Sciatic nerve (tissue), 2 donors: ENCODE measurements at regions not wholly inside any gene's neighbourhood (a gene's known extent, or its start where the extent isn't known, plus 50 kb on each side); places are given as distances from the start of the nearest gene placed in this dataset.

Source experiments
- ATAC-seq: fragments of 200-7000 bp; cut with Tn5 transposase; one replicate; pipeline ENCODE4 v1.9.1; 2020; ENCODE audit warnings: mild to moderate bottlenecking, moderate library complexity
- DNase-seq: peaks from one replicate; pipeline ENCODE4 v3.0.0-alpha.2; 2020; ENCODE audit warnings: low spot score
- intact Hi-C: fragments of 100-400 bp; cut with DNase I; formaldehyde crosslinking; loops from one replicate; pipeline ENCODE4 v1.14.2; 2022
- donor health status: DM: no; HTN: no; CAD: no.
- donor health status: DM: no; HTN: no; CAD: no.

GRCh38 chr3:144127014-144127413 lies 155.4 kb downstream of the DIPK2A start:
- ATAC-seq (no peak), DNase-seq (no peak)
- intact Hi-C loops, result no loop called here

- ATAC-seq, result no peak
- intact Hi-C loops, result no loop called here
- DNase-seq, result no peak
Measured at GRCh38 chr3:144127700-144128099, 156.1 kb downstream of the DIPK2A start.

GRCh38 chr3:144128108-144128892 lies 156.7 kb downstream of the DIPK2A start:
- ATAC-seq, result no peak
- intact Hi-C loops, result no loop called here
- no peak for DNase-seq

- ATAC-seq (no peak), DNase-seq (no peak)
- intact Hi-C loops, result no loop called here
Measured at GRCh38 chr3:144129536-144130214, 158.1 kb downstream of the DIPK2A start.

GRCh38 chr3:144141074-144141473 lies 169.5 kb downstream of the DIPK2A start:
- intact Hi-C loops, result loop anchor here (5.0 kb wide), 1 partner anchor 1186 kb away; no protein-coding TSS in a partner anchor
- no peak for ATAC-seq
- DNase-seq, result no peak

GRCh38 chr3:144141496-144141895 lies 169.9 kb downstream of the DIPK2A start:
- intact Hi-C loops, result loop anchor here (5.0 kb wide), 1 partner anchor 1186 kb away; no protein-coding TSS in a partner anchor
- no peak for DNase-seq
- ATAC-seq, result no peak

GRCh38 chr3:144142151-144142840 lies 170.7 kb downstream of the DIPK2A start:
- intact Hi-C loops, result loop anchor here (5.0 kb wide), 1 partner anchor 1185 kb away; no protein-coding TSS in a partner anchor
- DNase-seq (no peak), ATAC-seq (peak; percentile 26)

GRCh38 chr3:144148356-144148755 lies 176.7 kb downstream of the DIPK2A start:
- intact Hi-C loops, result loop anchor here (5.0 kb wide), 1 partner anchor 484 kb away; no protein-coding TSS in a partner anchor
- DNase-seq (no peak), ATAC-seq (no peak)

- intact Hi-C loops, result no loop called here
- ATAC-seq, result no peak
Measured at GRCh38 chr3:144151983-144152382, 180.4 kb downstream of the DIPK2A start.

GRCh38 chr3:144160627-144161026 lies 189.0 kb downstream of the DIPK2A start:
- DNase-seq (no peak), ATAC-seq (no peak)
- intact Hi-C loops, result no loop called here

More at GRCh38 chr3:144151983-144152382, 180.4 kb downstream of the DIPK2A start:
- no peak for DNase-seq

- no peak for ATAC-seq
- intact Hi-C loops, result no loop called here
- DNase-seq, result no peak
Measured at GRCh38 chr3:144162042-144162441, 190.4 kb downstream of the DIPK2A start.

- no peak for DNase-seq
- intact Hi-C loops, result no loop called here
- no peak for ATAC-seq
Measured at GRCh38 chr3:144164352-144164751, 192.7 kb downstream of the DIPK2A start.

- no peak for DNase-seq
- intact Hi-C loops, result no loop called here
- ATAC-seq, result no peak
Measured at GRCh38 chr3:144165482-144165881, 193.9 kb downstream of the DIPK2A start.

GRCh38 chr3:144167634-144168033 lies 196.0 kb downstream of the DIPK2A start:
- intact Hi-C loops, result no loop called here
- no peak for DNase-seq
- no peak for ATAC-seq

GRCh38 chr3:144173491-144173890 lies 201.9 kb downstream of the DIPK2A start:
- DNase-seq (no peak), ATAC-seq (no peak)
- intact Hi-C loops, result no loop called here

GRCh38 chr3:144175644-144176425 lies 204.2 kb downstream of the DIPK2A start:
- DNase-seq (no peak), ATAC-seq (no peak)
- intact Hi-C loops, result no loop called here

GRCh38 chr3:144177649-144178048 lies 206.0 kb downstream of the DIPK2A start:
- no peak for ATAC-seq

GRCh38 chr3:144178607-144179006 lies 207.0 kb downstream of the DIPK2A start:
- no peak for DNase-seq
- ATAC-seq, result no peak
- intact Hi-C loops, result no loop called here

More at GRCh38 chr3:144177649-144178048, 206.0 kb downstream of the DIPK2A start:
- intact Hi-C loops, result no loop called here
- no peak for DNase-seq

GRCh38 chr3:144181062-144181461 lies 209.4 kb downstream of the DIPK2A start:
- intact Hi-C loops, result no loop called here
- ATAC-seq (no peak), DNase-seq (no peak)
